HG03354 (cell line): ENCODE measurements at regions not wholly inside any gene's neighbourhood (a gene's known extent, or its start where the extent isn't known, plus 50 kb on each side); places are given as distances from the start of the nearest gene placed in this dataset.
"Not testable (repeated sequence)": the region's sequence is repeated elsewhere in the genome, so short reads cannot be mapped to it uniquely, and the experiment has no call there.

ENCODE experiments used
- ATAC-seq: cut with Tn5 transposase; IDR thresholded peaks from one replicate; pipeline ENCODE4 v1.9.1; 2021; ENCODE audit warnings: mild to moderate bottlenecking; ENCODE audit not compliant: unreplicated experiment, poor library complexity, severe bottlenecking

DNA sequence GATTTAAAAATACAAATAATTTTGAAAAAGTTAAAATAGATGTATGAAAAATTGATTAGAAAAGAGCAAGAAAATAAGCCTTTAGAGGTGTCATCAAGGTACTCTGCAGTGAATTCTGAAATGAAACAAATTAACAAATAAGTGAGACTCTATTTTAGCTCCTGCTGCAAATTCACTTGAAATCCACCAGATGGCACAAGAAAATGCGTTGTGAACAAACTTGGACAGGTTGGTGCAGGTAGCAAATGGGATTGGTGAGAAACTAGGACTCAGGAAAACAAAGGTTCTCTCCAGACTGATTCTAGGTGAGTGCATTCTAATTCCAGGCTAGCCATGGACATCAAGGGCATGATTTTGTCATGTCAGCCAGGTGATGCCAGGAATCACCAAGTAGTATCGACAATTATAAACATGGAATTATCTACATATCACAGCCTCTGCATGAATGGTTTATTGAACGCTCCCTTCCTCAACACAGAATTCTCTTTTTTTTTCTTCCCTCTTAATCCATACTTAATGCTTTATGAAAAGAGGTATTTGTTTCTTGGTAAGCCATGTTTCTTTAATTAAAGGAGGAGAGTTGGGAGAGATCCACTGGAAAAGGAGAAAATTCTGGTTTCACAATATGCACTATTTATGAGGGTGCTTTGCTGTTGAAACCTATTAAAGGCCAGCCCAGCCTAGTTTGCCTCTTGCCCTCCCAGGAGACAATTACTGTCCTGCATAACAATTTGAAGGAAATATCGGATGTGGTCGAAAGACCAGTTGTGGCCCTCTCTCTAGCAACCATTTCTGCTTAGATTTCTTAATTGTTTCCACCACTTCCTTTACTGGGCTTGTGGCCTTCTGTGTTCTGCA is 118.1 kb downstream of the ZNF365 start:
- no peak for ATAC-seq

DNA sequence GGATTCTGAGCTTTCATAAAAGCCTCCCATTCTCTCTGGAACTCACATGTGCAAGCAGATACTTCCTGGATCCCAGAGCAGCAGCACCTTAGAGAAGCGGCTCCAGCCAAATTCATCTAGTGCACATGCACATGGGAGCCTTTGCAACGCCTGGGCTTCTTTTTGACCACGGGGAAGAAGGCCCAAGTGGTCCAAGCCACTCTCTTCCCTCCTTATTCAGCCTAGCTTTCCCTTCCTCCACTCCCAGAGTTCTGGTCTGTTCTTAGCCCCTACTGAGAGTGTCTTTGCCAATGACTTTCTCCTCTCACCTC is 118.7 kb downstream of the ZNF365 start:
- no peak for ATAC-seq

DNA sequence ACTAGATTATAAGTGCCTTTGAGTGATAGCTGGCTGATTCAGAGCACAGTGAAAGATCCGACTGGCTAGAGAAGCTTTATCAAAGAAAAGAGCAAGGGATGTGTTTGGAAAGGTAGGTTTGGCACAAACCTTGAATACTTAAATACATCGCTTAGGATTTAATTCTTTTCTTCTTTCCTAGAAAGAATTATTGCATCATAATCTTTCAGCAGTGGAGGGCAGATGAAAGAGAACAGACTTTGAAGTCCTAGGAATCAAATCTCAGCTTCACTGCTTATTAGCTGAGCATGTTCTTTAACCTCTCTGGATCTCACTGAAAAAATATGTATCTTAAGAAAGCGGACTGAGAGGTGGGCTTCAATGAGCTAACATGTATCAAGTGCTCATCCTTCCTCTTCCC is 122.8 kb downstream of the ZNF365 start:
- no peak for ATAC-seq

DNA sequence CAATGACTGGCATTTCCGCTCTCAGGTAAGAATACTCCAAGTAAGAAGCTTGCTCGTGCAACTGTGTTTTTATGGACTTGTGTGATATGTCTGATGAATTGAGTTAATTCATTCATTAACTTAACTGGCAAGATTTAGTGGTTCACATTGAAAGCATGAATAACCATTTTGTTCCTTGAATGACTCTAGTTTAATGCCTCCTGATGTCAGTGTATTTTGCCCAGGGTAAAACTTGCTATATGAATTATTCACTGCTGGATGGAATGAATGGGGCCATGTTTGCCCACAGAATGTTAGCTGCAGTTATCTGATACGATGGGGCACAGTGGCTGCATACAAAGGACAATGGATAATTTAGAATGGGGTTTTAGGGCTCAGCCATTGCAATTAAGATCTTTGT is 124.1 kb downstream of the ZNF365 start:
- ATAC-seq: no peak

DNA sequence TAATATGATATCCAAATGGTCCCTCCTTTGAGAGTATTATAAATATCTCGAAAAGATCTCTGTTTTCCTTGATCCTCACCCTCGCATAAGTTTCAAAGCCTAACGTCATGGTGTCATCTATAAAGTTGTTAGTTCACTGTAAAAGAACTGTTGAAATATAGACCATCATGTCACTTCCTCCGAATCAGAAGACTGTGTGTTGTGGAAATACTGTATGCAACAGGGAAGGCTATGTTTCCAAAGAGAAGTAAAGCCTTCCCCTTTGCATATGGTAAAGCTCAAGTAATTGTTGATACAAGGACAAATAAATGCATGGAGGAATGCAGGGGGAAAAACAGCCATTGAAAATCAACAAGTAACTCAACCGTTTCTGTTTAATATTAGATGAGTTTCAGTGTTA is 125.9 kb downstream of the ZNF365 start:
- ATAC-seq: not testable (repeated sequence)

DNA sequence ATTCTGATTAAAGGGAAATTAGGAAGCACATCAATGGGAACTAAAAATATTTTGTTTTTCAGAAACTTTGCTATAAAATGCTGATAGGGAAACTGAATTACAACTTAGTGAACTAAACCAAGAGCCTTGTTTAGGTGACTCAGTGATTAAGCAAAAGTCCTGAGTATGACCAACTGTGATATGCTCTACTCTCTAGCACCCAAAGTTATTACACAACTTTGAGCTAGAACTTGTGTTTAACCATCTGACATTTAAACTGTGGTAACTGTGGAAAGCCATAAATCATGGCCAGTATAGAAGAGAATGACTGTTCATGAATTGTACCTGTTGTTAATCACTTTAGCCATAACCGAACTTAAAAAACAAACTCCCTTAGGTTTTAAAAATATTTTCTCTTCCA is 127.4 kb downstream of the ZNF365 start:
- no peak for ATAC-seq

DNA sequence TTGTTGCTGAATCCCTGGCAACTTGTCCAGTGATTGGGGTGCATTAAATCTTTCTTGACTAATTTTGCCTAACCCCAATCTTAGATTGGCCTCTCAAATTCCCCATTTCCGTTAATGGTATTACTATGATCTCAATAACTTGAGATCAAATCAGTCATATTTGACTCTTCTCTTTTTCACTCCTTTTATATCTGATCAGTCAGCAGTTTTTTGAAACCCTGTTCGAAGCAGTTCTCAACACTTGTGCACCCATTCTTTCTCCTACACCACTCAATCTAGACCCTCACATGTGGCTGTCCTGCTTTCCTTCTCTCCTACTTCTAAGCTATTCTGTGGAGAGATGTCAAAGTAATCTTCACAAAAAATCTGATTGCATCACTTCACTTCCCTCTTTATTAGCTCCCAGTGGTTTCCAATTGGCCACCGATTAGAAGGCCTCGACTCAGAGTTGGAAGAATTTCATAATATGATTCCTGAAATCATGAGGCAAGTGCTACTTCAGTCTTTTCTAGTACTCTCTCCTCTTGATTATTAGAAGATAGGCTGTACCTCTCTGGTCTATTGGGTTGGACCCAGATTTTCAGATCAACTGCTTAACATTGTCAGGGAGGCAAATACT is 128.9 kb downstream of the ZNF365 start:
- ATAC-seq: no peak

DNA sequence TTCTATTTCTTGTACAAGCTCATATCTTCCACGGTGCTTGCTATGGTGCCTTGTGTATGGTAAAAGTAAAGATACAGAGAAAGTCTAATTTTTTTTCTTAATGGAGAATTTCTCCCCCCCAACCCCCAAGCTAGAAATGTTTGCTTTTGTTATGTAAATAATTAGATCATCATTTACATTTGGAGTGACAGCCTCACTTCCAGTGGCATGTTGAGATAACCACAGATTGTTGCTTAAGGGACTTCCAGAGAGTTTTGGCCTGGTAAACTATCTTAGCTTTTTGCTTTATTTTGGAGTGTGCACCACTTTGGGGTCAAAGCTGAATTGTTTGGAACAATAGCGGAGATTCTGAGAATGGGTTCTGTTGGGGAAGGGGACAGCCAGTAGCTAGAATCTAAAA is 129.7 kb downstream of the ZNF365 start:
- no peak for ATAC-seq

DNA sequence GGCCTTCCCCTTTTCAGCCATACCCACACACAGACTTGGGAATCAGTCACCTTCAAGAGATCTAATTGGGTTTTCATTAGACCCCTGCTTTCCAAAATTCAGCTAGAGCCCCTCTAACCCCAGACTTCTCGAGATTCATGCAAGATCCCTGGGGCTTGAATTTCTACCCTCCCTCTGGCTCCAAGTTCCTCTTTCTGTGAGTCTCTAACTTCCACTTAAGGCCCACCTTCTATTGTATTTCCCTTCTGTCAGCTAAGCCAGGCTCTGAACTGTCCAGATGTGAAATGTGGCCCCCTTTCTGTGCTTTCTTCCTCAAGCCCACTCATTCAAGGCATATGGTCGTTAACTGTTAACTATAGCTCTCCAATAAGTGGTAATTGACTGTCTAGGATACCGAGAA is 132.2 kb downstream of the ZNF365 start:
- ATAC-seq: no peak

DNA sequence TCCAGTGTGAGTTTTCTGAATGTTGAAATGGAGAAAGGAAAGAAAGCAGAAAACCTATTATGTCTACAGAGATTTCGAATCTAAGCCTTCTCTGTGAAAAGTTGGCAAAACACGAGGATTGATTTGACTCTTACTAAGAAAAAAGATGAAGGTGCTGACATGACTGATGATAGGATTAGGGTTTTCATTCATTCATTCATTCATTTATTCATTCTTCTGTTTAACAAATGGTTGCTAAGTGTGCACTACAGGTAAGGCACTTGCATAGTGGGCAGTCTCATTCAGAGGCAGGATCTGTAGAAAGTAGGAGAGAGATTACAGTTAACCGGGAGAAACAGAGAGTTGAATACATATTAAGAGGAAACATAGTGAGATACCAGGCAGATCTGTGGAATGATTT is 137.1 kb downstream of the ZNF365 start:
- peak; percentile 16 for ATAC-seq

DNA sequence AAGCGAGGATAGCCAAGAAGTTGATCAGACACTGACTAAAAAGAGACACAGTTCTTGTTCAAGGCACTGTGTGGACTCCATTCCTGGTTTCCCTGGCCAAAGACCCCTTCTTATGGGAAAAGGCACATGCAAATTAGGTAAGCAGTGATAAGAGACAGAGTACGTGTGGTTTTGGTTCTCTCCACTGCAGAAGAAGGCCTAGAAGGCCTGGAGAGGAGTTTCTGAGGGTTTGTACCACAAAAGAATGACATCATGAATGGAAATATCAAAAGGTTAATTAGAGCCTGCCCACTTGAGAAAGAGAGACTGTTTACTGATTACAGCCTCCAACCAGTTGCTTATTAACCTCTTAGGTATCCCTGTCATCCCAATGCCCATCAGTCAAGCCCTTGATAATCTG is 137.5 kb downstream of the ZNF365 start:
- peak; percentile 91 for ATAC-seq

DNA sequence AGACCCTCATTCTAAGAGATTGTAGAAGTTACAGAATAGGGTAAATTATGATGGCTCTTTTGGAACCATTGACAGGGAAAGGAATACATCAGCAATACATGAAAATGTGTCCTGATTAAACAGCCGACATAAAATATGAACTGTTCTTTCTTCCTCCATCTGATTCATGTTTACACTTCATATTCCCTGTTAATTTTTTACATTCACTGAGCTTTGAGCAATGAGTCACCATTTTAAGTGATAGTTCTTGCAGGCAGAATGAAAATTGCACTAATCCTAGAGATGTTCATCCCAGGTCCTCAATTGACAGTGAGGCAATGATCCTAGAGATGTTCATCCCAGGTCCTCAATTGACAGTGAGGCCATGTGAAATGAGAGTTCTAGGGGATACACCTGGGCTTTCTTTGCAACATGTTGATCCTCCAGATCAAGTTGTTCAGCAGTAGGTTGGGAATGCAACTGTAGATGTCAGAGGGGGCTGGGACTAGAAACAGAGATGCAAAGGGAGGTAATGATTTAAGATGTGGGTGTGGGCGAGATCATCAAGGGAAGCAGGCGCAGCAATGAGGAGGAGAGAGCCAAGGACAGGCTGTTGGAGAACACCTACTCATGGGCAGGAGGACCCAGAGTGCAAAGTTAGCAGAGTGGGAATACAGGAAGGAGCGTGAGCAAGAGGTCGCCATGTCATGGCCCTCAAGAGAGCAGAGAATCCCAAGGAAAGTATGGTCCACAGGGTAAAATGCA is 138.7 kb downstream of the ZNF365 start:
- ATAC-seq: no peak

DNA sequence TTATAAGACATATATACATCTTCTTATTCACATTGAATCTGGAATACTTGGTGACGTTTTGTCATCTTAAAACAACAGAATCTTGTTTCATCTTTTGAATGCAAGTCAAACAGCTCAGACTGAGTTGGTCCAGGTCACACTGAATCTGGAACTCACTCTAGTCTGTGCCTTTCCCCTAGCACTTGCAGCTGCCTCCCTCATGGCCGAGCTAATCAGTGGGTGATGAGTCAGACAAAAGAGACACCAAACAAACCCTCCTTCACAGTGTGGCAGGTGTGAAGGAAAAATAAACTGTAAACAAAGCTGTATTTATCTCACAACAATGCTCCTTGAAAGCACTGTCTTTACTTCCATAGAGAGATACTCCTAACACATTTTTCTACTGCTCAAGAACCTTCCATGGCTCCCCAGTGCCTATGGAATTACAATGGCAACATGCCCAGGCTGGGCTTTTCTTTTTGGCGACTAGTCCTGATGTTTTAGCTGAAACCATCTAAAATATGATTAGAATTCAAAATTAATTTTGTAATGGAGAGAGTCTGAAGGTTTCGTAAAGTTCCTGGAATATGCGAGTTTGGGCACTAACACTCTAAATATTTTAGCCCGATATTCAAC is 140.0 kb downstream of the ZNF365 start:
- ATAC-seq: no peak

DNA sequence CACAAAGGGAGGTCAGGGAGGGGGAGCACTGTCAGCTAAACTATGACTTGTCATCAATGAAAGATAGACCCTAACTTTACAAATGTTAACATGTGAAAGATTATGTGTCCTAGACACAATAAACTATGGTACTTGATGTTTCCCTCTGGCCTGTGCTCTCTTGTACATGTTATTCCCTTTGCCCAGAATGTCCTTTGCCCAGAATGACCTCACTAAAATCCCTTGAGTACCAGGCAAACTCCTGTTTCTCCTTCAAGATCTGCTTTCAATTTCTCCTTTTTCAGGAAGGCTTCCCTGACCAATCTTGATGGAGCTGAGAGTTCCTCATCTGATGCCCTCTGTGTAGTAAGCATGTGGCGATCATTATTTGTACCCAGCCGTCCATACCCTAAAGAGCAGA is 143.1 kb downstream of the ZNF365 start:
- ATAC-seq: no peak

DNA sequence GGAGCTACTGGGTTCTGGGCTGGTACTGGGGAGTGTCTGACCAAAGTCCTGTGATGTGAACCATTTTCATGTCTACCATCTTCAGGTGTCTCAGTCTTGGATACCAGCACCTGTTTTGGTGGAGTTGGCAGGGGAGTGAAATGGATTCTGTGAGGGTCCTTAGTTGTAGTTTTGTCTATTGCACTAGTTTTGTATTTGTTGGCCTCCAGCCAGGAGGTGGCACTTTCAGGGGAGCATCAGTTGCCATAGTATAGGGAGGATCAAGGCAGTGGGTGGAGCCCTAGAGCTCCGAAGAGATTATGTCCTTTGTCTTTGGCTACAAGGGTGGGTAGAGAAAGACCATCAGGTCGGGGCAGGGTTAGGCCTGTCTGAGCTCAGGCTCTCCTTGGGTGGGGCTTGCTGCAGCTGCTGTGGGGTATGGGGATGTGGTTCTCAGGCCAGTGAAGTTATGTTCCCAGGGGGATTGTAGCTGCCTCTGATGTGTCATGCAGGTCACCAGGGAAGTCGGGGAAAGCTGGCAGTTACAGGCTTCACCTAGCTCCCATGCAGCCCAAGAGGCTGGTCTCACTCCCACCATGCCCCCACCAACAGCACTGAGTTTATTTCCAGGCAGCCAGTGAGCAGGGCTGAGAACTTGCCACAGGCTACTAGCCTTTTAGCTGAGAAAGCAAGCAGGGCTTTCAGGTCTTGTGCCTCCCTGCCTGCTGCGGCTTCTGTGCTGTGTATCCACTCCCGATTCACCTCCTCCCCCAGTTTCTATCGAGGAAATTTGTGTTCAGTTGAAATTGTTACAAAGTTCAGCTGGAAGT is 153.1 kb downstream of the ZNF365 start:
- ATAC-seq: peak; percentile 69

DNA sequence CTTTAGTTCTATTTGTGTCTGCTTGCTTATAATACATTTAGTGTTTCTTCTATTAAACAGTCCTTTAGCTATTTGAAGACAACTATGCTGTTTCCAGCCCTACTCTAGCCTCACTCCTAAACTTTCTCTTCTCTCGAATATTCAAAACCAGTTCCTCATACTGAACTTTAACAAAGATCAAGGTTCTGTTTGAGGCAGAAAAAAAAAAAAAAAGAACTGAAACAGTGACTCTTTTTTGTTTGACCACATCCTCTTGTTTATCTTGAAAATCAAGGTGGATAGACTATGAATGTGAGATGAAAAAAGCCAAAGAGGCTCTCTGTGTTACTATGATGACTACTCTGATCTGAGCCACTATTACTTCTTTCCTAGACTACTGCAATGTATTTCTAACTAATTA is 154.3 kb downstream of the ZNF365 start:
- peak; percentile 91 for ATAC-seq

DNA sequence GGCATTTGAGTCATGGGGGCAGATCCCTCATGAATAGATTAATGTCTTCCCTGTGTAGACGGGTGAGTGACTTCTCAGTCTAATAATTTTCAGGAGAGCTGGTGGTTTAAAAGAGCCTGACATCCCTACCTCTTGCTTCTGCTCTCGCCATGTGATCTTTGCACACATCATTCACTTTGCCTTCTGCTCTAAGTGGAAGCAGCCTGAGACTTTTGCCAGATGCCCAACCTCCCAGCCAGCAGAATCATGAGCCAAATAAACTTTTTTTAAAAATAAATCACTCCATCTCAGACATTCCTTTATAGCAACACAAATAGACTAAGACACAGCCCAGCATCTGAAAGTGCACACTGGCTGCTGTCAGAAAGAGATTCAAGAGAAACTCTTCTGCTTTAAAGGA is 155.2 kb downstream of the ZNF365 start:
- no peak for ATAC-seq

DNA sequence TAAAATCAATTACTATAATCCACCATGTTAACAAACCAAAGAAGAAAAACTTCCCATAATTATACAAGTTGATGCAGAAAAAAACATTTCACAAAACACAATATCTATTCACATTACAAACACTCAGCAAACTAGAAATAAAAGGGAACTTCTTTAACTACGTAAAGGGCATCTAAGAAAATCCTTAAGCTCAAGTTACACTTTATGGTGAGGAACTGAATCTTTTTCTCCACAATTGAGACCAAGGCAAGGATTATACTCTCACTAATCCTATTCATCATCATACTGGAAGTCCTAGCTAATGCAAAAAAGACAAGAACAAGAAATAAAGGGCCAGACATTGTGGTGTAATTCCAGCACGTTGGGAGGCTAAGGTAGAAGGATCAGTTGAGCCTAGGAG is 159.9 kb downstream of the ZNF365 start:
- no peak for ATAC-seq

DNA sequence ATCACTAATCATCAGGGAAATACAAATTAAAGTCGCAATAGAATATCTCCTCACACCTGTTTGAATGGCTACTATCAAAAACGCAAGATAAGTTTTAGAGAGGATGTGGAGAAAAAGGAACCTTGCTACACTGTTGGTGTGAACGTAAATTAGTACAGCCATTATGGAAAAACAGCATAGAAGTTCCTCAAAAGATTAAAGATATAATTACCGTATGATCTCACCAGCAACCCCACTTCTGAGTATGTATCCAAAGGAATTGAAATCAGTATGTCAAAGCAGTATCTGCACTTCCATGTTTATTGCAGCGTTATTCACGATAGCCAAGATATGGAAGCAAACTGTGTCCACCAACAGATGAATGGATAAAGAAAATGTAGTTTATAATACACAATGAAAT is 164.4 kb downstream of the ZNF365 start:
- no peak for ATAC-seq

DNA sequence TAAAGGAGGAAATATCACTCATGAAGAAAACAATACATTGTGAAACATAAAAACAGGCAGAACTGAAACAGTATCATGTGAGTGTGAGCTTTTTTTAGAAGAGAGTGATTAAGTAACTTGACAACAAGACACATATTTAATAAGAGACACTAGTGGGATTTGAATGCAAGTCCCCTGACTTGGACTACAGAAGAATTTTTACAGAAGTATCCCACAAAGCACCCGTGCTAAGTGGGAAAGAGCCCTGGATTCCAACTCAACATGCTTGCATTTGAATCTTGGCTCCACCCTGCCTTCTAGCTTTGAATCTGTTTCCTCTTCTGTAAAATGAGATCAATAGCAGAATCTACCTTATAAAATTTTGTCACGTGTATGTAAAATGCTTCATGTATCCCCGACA is 166.2 kb downstream of the ZNF365 start:
- ATAC-seq: peak; percentile 74
